B cell (primary cell): ENCODE measurements at regions not wholly inside any gene's neighbourhood (a gene's known extent, or its start where the extent isn't known, plus 50 kb on each side); places are given as distances from the start of the nearest gene placed in this dataset.

ENCODE experiments used
- ATAC-seq: fragments of 200-7000 bp; cut with Tn5 transposase; one replicate; pipeline ENCODE4 v1.10.0; 2021; ENCODE audit warnings: low read depth, mild to moderate bottlenecking, moderate number of reproducible peaks, moderate library complexity
- CTCF ChIA-PET: fragments of 350-600 bp; sonication (Branson Sonifier 250); formaldehyde crosslinking; loops from one replicate; lab custom pipeline; 2021; ENCODE audit warnings: antibody characterized with exemption, inconsistent platforms; lab: Charles Lee
- POLR2A ChIA-PET: fragments of 350-600 bp; sonication (Branson Sonifier 250); formaldehyde crosslinking; loops from one replicate; lab custom pipeline; 2021; ENCODE audit warnings: antibody characterized with exemption; lab: Charles Lee
- DNase-seq: peaks from one replicate; pipeline ENCODE4 v3.0.0; 2013
- H2AFZ ChIP-seq: 2 replicates; pipeline ENCODE4 v1.6.1; 2012; ENCODE audit warnings: mild to moderate bottlenecking, low read depth, low read length; ENCODE audit not compliant: insufficient read depth, poor library complexity, severe bottlenecking
- H3K27ac ChIP-seq, 2 donors: 1 replicate in 1 of 2; 2 replicates in 1 of 2; pipeline ENCODE4 v1.5.1; 2012 to 2013; ENCODE audit warnings: low read length in 2 of 2, mild to moderate bottlenecking in 2 of 2, moderate library complexity in 1 of 2
- H3K27me3 ChIP-seq, 4 experiments: fragments of 200-600 bp in 1 of 4; sonication (generic) in 1 of 4; replicated peaks in 1 of 4; 1 replicate in 2 of 4; 2 replicates in 2 of 4; pipeline versions ENCODE4 v1.6.1 to v1.7.0; 2013 to 2016; ENCODE audit warnings: low read length in 3 of 4, mild to moderate bottlenecking in 2 of 4, mixed read lengths in 1 of 4, moderate library complexity in 1 of 4; ENCODE audit not compliant: insufficient read depth in 4 of 4, control insufficient read depth in 3 of 4; ENCODE audit errors: control extremely low read depth in 1 of 4
- H3K36me3 ChIP-seq, 2 experiments: replicated peaks in 1 of 2; 1 replicate in 1 of 2; 2 replicates in 1 of 2; pipeline versions ENCODE4 v1.6.1 to v1.7.1; 2013; ENCODE audit warnings: low read length in 1 of 2; ENCODE audit not compliant: insufficient read depth in 2 of 2, control insufficient read depth in 1 of 2; ENCODE audit errors: control extremely low read depth in 1 of 2, extremely low read depth in 1 of 2
- H3K4me1 ChIP-seq, 2 donors: fragments of 200-600 bp in 1 of 2; sonication (generic) in 1 of 2; 1 replicate in 1 of 2; 2 replicates in 1 of 2; pipeline versions ENCODE4 v1.5.1 to v1.6.1; 2013 to 2017; ENCODE audit warnings: low read length in 2 of 2; ENCODE audit not compliant: control insufficient read depth in 2 of 2, insufficient read depth in 2 of 2
- H3K4me2 ChIP-seq: replicated peaks from 2 replicates; pipeline ENCODE3; 2012; ENCODE audit warnings: mild to moderate bottlenecking, low read depth, low read length; ENCODE audit not compliant: poor library complexity, severe bottlenecking
- H3K4me3 ChIP-seq, 5 experiments: fragments of 200-600 bp in 1 of 5; sonication (generic) in 1 of 5; 1 replicate in 3 of 5; 2 replicates in 2 of 5; pipeline versions ENCODE4 v1.5.1 to v1.7.0; 2011 to 2016; ENCODE audit warnings: low read length in 4 of 5, mild to moderate bottlenecking in 4 of 5, low read depth in 2 of 5, control low read depth in 1 of 5, moderate library complexity in 1 of 5; ENCODE audit not compliant: insufficient read depth in 1 of 5; ENCODE audit errors: control extremely low read depth in 1 of 5, extremely low read depth in 1 of 5
- H3K79me2 ChIP-seq: fragments of 200-600 bp; sonication (generic); one replicate; pipeline ENCODE4 v1.6.0; 2016; ENCODE audit warnings: low read length; ENCODE audit not compliant: control insufficient read depth, insufficient read depth
- H3K9ac ChIP-seq: fragments of 200-600 bp; sonication (generic); 2 replicates; pipeline ENCODE4 v1.6.1; 2017; ENCODE audit warnings: mild to moderate bottlenecking, low read length, moderate library complexity
- H3K9me3 ChIP-seq, 3 donors: one replicate each; pipeline versions ENCODE4 v1.6.1 to v1.7.1; 2013; ENCODE audit warnings: low read length in 2 of 3; ENCODE audit not compliant: control insufficient read depth in 2 of 3, insufficient read depth in 1 of 3; ENCODE audit errors: control extremely low read depth in 1 of 3
- H4K20me1 ChIP-seq: 2 replicates; pipeline ENCODE4 v1.6.0; 2012; ENCODE audit warnings: mild to moderate bottlenecking, low read length; ENCODE audit not compliant: insufficient read depth, control insufficient read depth, poor library complexity, severe bottlenecking
- H3K27ac Mint-ChIP-seq: one replicate; pipeline ENCODE4 v1.8.0; 2021; ENCODE audit warnings: mixed read lengths
- H3K27me3 Mint-ChIP-seq: one replicate; pipeline ENCODE4 v1.8.0; 2021; ENCODE audit warnings: mixed read lengths
- H3K4me1 Mint-ChIP-seq: one replicate; pipeline ENCODE4 v1.8.0; 2021; ENCODE audit warnings: mixed read lengths
- H3K4me3 Mint-ChIP-seq: one replicate; pipeline ENCODE4 v1.8.0; 2021; ENCODE audit warnings: mixed read lengths
- H3K9me3 Mint-ChIP-seq: one replicate; pipeline ENCODE4 v1.8.0; 2022; ENCODE audit warnings: mixed read lengths; ENCODE audit not compliant: insufficient read depth
- EZH2 ChIP-seq: IDR thresholded peaks from 2 replicates; pipeline ENCODE4 v1.6.1; 2012; ENCODE audit warnings: borderline replicate concordance, low read depth, mild to moderate bottlenecking, moderate library complexity, low read length; ENCODE audit not compliant: insufficient read depth, poor library complexity, severe bottlenecking
- WGBS: methylation state at CpG from one replicate; pipeline ENCODE4 v1.1.5; 2013; ENCODE audit warnings: missing lambda C conversion rate; ENCODE audit not compliant: insufficient coverage; 5-methylcytosine and 5-hydroxymethylcytosine counted together
- intact Hi-C: fragments of 100-400 bp; cut with micrococcal nuclease; formaldehyde crosslinking; loops from one replicate; pipeline ENCODE4 v1.10.0; 2022
- TF ChIP-seq, protein P1 (sequence below): fragments of 200-600 bp; IDR thresholded peaks from one replicate; pipeline ENCODE4 v1.8.0; 2022; ENCODE audit warnings: antibody characterized with exemption, mild to moderate bottlenecking

DNA sequence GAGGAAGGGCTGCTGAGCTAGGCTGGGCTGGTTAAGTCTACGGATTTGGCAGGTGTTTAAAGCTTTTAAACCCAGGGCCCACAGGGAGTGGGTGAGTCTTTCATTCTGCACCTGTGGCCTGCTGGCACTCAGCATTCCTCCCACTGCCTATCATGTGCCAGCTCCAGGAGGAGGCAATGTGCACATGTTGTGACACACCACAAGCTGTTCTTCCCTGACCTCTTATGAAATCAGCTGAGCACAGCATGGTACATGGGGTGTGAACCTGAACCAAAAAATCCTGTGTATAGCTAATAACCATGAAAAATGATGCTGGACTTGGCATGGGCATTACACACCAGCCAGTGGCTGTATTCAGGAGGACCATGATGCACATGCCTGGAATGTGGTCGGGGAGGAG is 297.9 kb upstream of the MMADHC start:
- DNase-seq (no peak), ATAC-seq (no peak)
- ChIA-PET POLR2A (no interaction called here), CTCF (no interaction called here)
- Histone ChIP-seq H3K4me2 (no peak overlapping the region), H3K9me3 (no peaks in the 10 kb centered on the region), H3K27ac (no peak overlapping the region), H3K9ac (no peak overlapping the region), H3K4me3 (no peak overlapping the region), H3K36me3 (no peaks in the 10 kb centered on the region), H3K79me2 (no peaks in the 10 kb centered on the region), H2AFZ (no peak overlapping the region), H4K20me1 (no peaks in the 10 kb centered on the region), H3K4me1 (no peaks in the 10 kb centered on the region), H3K27me3 (no peaks in the 10 kb centered on the region)
- intact Hi-C loops = no loop called here
- Mint-ChIP-seq H3K4me1 (no peaks in the 10 kb centered on the region), H3K27ac (no peak overlapping the region), H3K4me3 (no peak overlapping the region), H3K9me3 (no peaks in the 10 kb centered on the region), H3K27me3 (no peaks in the 10 kb centered on the region)
- WGBS = 75% methylated on average over 2 of the region's 2 CpGs
- TF ChIP-seq, protein P1, sequence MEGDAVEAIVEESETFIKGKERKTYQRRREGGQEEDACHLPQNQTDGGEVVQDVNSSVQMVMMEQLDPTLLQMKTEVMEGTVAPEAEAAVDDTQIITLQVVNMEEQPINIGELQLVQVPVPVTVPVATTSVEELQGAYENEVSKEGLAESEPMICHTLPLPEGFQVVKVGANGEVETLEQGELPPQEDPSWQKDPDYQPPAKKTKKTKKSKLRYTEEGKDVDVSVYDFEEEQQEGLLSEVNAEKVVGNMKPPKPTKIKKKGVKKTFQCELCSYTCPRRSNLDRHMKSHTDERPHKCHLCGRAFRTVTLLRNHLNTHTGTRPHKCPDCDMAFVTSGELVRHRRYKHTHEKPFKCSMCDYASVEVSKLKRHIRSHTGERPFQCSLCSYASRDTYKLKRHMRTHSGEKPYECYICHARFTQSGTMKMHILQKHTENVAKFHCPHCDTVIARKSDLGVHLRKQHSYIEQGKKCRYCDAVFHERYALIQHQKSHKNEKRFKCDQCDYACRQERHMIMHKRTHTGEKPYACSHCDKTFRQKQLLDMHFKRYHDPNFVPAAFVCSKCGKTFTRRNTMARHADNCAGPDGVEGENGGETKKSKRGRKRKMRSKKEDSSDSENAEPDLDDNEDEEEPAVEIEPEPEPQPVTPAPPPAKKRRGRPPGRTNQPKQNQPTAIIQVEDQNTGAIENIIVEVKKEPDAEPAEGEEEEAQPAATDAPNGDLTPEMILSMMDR = no peak
- no peak for TF ChIP-seq EZH2

DNA sequence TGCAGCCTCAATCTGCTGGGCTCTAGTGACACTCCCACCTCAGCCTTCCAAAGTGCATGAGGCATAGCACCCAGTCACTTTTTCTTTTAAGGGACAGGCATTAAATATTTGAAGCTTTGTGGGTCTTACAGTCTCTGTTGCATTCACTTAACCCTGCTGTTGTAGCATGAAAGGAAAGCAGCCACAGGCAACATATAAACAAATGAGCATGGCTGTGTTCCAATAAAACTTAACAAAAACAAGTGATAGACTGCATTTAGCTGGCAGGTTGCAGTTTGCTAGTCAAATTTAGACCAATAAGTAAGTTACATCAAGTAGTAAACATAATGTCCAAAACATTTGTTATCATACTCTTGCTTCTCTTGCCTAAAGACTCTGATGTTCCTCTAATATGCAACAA is 297.3 kb upstream of the MMADHC start:
- no peaks in the 10 kb centered on the region for H3K4me1 Mint-ChIP-seq
- no peak for ATAC-seq
- no peak overlapping the region for H3K27ac ChIP-seq
- H3K4me3 Mint-ChIP-seq = no peak overlapping the region
- ChIA-PET CTCF (no interaction called here), POLR2A (no interaction called here)
- H3K27me3 Mint-ChIP-seq = no peaks in the 10 kb centered on the region
- H3K4me2 ChIP-seq = no peak overlapping the region
- no peak overlapping the region for H3K27ac Mint-ChIP-seq
- H3K27me3 ChIP-seq = no peaks in the 10 kb centered on the region
- H3K9me3 Mint-ChIP-seq = no peaks in the 10 kb centered on the region
- H3K79me2 ChIP-seq = no peaks in the 10 kb centered on the region
- no peak for TF ChIP-seq EZH2
- TF ChIP-seq, protein P1 = no peak
- no peaks in the 10 kb centered on the region for H3K36me3 ChIP-seq
- H2AFZ ChIP-seq = no peak overlapping the region
- no peak for DNase-seq
- no peaks in the 10 kb centered on the region for H3K4me1 ChIP-seq
- no peak overlapping the region for H3K9ac ChIP-seq
- intact Hi-C loops = no loop called here
- H4K20me1 ChIP-seq = no peaks in the 10 kb centered on the region
- H3K4me3 ChIP-seq = no peak overlapping the region
- no peaks in the 10 kb centered on the region for H3K9me3 ChIP-seq
